Osteoblast (primary cell): ENCODE measurements at regions not wholly inside any gene's neighbourhood (a gene's known extent, or its start where the extent isn't known, plus 50 kb on each side); places are given as distances from the start of the nearest gene placed in this dataset.

Experiments
- DNase-seq: peaks from one replicate; pipeline ENCODE4 v3.0.0; 2011; ENCODE audit warnings: low spot score, mixed read lengths; ENCODE audit not compliant: insufficient read length; ENCODE audit errors: missing footprints
- H2AFZ ChIP-seq: 2 replicates; pipeline ENCODE4 v1.6.0; 2011; ENCODE audit warnings: mild to moderate bottlenecking, low read length
- H3K27ac ChIP-seq: 2 replicates; pipeline ENCODE4 v1.5.1; 2011; ENCODE audit warnings: mild to moderate bottlenecking, low read depth, low read length, moderate library complexity
- H3K27me3 ChIP-seq: 2 replicates; pipeline ENCODE4 v1.6.0; 2012; ENCODE audit warnings: mild to moderate bottlenecking, control low read depth, inconsistent platforms, low read length, moderate library complexity; ENCODE audit not compliant: insufficient read depth
- H3K36me3 ChIP-seq: 2 replicates; pipeline ENCODE4 v1.5.1; 2011; ENCODE audit warnings: mild to moderate bottlenecking, low read length, control low read depth, moderate library complexity; ENCODE audit not compliant: insufficient read depth
- H3K4me1 ChIP-seq: 2 replicates; pipeline ENCODE4 v1.5.1; 2011; ENCODE audit warnings: mild to moderate bottlenecking, low read length, control low read depth, moderate library complexity; ENCODE audit not compliant: insufficient read depth
- H3K4me2 ChIP-seq: 2 replicates; pipeline ENCODE4 v1.6.0; 2011; ENCODE audit warnings: mild to moderate bottlenecking, low read length; ENCODE audit not compliant: insufficient read depth
- H3K4me3 ChIP-seq: fragments of 200-600 bp; sonication (generic); 3 replicates; pipeline ENCODE4 v1.5.1; 2012; ENCODE audit warnings: mild to moderate bottlenecking, low read length, inconsistent platforms; ENCODE audit not compliant: insufficient read depth
- H3K79me2 ChIP-seq: 2 replicates; pipeline ENCODE4 v1.6.0; 2012; ENCODE audit warnings: mild to moderate bottlenecking, low read length, control low read depth, inconsistent platforms; ENCODE audit not compliant: insufficient read depth
- H3K9me3 ChIP-seq: 2 replicates; pipeline ENCODE4 v1.5.1; 2011; ENCODE audit warnings: low read depth, low read length, control low read depth
- H4K20me1 ChIP-seq: 2 replicates; pipeline ENCODE4 v1.6.0; 2012; ENCODE audit warnings: mild to moderate bottlenecking, low read length, control low read depth; ENCODE audit not compliant: insufficient read depth
- TF ChIP-seq, protein P1 (sequence below): IDR thresholded peaks from 2 replicates; pipeline ENCODE4 v1.5.1; 2011; ENCODE audit warnings: mild to moderate bottlenecking, low read depth, low read length, moderate library complexity; ENCODE audit errors: extremely low read depth

DNA sequence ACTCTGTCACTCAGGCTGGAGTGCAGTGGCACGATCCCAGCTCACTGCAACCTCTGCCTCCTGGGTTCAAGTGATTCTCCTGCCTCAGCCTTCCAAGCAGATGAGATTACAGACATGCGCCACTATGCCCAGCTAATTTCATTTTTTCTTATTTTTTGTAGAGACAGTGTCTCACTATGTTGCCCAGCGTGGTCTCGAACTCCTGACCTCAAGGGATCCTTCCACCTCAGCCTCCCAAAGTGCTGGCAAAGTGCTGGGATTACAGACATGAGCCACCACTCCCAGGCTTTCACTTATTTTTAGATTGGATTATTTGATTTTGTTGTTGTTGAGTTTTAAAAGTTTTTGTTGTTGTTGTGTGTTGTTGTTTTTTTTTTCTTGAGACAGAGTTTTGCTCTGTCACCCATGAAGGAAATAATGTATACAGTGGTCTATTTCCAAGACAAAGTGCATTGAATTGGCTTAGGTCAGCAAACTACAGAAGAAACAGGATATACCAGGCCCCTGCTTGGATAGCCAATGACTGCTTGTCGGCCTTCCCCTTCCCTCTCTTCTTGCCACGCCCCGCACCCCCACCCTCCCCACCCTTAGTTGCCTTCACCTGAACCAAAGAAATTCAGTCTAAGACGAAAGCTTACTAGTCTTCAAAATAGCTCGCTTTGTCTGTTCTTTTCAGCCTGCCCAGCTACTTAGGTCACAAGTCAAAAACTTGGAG is 91.8 kb upstream of the CLDN5 start:
- TF ChIP-seq, protein P1, sequence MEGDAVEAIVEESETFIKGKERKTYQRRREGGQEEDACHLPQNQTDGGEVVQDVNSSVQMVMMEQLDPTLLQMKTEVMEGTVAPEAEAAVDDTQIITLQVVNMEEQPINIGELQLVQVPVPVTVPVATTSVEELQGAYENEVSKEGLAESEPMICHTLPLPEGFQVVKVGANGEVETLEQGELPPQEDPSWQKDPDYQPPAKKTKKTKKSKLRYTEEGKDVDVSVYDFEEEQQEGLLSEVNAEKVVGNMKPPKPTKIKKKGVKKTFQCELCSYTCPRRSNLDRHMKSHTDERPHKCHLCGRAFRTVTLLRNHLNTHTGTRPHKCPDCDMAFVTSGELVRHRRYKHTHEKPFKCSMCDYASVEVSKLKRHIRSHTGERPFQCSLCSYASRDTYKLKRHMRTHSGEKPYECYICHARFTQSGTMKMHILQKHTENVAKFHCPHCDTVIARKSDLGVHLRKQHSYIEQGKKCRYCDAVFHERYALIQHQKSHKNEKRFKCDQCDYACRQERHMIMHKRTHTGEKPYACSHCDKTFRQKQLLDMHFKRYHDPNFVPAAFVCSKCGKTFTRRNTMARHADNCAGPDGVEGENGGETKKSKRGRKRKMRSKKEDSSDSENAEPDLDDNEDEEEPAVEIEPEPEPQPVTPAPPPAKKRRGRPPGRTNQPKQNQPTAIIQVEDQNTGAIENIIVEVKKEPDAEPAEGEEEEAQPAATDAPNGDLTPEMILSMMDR, result no peak
- no peaks in the 10 kb centered on the region for H3K79me2 ChIP-seq
- no peaks in the 10 kb centered on the region for H3K36me3 ChIP-seq
- H3K9me3 ChIP-seq, result no peaks in the 10 kb centered on the region
- no peak overlapping the region for H3K27ac ChIP-seq
- no peaks in the 10 kb centered on the region for H3K4me1 ChIP-seq
- H3K27me3 ChIP-seq, result peaks cover 37% of the 10 kb centered on the region
- no peak overlapping the region for H2AFZ ChIP-seq
- H3K4me2 ChIP-seq, result no peak overlapping the region
- H4K20me1 ChIP-seq, result no peaks in the 10 kb centered on the region
- DNase-seq, result no peak
- no peak overlapping the region for H3K4me3 ChIP-seq

DNA sequence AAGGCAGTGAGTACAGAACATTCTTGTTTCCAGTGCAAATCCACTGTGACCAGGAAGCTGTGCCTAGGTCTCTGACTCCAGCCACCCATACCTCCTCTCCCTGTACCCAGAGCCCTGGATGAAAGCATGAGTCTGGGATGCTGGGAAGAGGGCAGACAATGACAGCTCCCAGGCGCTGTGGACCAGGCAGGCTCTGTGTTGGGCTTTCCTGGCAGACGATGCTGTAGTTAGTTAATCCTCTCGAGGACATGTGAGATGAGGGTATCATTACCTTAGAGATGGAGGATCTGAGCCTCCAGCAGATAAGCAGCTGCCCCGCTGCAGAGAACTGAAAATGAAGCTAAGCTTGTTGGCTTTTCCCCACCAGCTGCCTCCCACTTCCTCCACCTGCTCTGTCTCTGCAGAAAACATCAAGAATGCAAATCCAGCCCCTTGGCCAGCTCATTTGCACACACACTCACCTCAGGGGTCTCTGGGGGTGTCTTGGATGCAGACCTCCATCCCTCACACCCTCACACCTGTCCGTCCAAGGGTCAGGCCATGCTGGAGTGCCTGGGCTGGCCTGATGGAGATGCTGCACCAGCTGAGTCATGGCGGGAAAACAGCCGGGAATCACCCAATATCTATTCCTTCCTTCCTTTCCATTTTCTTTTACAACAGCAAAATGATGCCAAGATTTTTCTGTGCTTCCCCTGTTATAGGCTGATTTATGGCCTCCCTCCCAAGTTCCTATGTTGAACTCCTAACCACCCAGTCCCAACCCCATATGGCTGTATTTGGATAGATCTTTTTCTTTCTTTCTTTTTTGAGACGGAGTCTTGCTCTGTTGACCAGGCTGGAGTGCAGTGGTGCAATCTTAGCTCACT is 94.9 kb upstream of the SEPTIN5 start:
- peak; percentile 43 for DNase-seq
- Histone ChIP-seq H3K9me3 (no peaks in the 10 kb centered on the region), H3K4me1 (no peaks in the 10 kb centered on the region), H3K27me3 (peaks cover 41% of the 10 kb centered on the region), H3K4me2 (no peak overlapping the region), H3K79me2 (no peaks in the 10 kb centered on the region), H3K27ac (no peak overlapping the region), H3K36me3 (no peaks in the 10 kb centered on the region), H2AFZ (no peak overlapping the region), H4K20me1 (no peaks in the 10 kb centered on the region), H3K4me3 (no peak overlapping the region)
- TF ChIP-seq, protein P1, result no peak

DNA sequence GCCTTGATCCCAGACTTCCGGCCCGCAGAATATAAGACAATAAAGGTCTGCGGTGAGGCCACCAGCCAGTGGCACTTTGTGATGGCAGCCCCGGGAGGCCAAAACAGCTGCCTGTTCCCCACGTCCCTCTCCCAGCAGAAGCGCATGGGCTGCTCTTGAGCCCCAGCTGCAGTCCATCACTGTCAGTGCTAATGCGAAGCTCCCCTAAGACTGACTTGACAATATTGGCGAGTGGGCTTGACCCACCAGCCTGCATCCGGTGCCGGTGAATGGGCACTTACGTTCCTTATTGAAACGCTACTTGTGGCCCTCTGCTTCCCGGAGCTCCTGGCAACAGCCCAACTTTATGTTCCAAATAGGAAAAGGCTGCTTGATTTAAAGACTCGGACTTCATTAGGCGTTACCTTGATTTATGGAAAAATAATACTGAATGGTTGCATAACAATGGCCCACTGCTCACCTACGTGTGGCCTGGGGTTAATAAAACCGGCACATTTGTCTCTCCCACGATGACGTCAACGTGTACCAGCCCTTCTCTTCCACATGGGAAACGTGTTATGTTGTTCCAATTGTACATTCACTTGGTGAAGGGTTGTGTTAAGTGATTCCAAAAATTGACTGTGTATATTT is 93.4 kb upstream of the SEPTIN5 start:
- TF ChIP-seq, protein P1, result no peak
- Histone ChIP-seq H3K9me3 (no peaks in the 10 kb centered on the region), H3K36me3 (no peaks in the 10 kb centered on the region), H3K4me1 (no peaks in the 10 kb centered on the region), H3K27me3 (peaks cover 30% of the 10 kb centered on the region), H2AFZ (no peak overlapping the region), H4K20me1 (no peaks in the 10 kb centered on the region), H3K4me3 (no peak overlapping the region), H3K27ac (no peak overlapping the region), H3K79me2 (no peaks in the 10 kb centered on the region), H3K4me2 (no peak overlapping the region)
- DNase-seq, result peak; percentile 59
